ENCODE measurements at regions not wholly inside any gene's neighbourhood (a gene's known extent, or its start where the extent isn't known, plus 50 kb on each side); places are given as distances from the start of the nearest gene placed in this dataset.

GRCh38 chr15:55056500-55056899 lies 140.2 kb downstream of the RSL24D1 start:
- WGBS, 2 donors (ENCODE audit: low coverage in 1 of 2), result 65 to 67% methylated on average over 3 of the region's 3 CpGs
- no peaks in the 10 kb centered on the region for H3K27me3 ChIP-seq
- TF ChIP-seq, protein P1, sequence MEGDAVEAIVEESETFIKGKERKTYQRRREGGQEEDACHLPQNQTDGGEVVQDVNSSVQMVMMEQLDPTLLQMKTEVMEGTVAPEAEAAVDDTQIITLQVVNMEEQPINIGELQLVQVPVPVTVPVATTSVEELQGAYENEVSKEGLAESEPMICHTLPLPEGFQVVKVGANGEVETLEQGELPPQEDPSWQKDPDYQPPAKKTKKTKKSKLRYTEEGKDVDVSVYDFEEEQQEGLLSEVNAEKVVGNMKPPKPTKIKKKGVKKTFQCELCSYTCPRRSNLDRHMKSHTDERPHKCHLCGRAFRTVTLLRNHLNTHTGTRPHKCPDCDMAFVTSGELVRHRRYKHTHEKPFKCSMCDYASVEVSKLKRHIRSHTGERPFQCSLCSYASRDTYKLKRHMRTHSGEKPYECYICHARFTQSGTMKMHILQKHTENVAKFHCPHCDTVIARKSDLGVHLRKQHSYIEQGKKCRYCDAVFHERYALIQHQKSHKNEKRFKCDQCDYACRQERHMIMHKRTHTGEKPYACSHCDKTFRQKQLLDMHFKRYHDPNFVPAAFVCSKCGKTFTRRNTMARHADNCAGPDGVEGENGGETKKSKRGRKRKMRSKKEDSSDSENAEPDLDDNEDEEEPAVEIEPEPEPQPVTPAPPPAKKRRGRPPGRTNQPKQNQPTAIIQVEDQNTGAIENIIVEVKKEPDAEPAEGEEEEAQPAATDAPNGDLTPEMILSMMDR (IDR thresholded peaks at IDR 0.05), result no peak
- TF ChIP-seq EP300 (IDR thresholded peaks at IDR 0.05; ENCODE audit: low read depth), result no peak
- TF ChIP-seq POLR2AphosphoS5 (IDR thresholded peaks at IDR 0.05), result no peak
- no peak for TF ChIP-seq POLR2A (IDR thresholded peaks at IDR 0.05)
- no peak overlapping the region for H3K4me3 ChIP-seq
- in situ Hi-C loops (cut with MboI; ENCODE audit: low pct_ligation_motif_present in 1 of 4, low pct_unique_long_range_greater_than_20kb in 1 of 4, low sequenced_read_pairs in 3 of 4) (no loop called here), intact Hi-C loops (cut with DNase I; ENCODE audit: low total_unique reads) (no loop called here)
- no peaks in the 10 kb centered on the region for H3K36me3 ChIP-seq
- H3K9me3 ChIP-seq, result no peaks in the 10 kb centered on the region
- H3K27ac ChIP-seq, result no peak overlapping the region
- H3K4me1 ChIP-seq, result no peaks in the 10 kb centered on the region
- DNase-seq, result no peak

- WGBS, 2 donors (ENCODE audit: low coverage in 1 of 2), result 48 to 61% methylated on average over 2 of the region's 2 CpGs
- no peak overlapping the region for H3K27ac ChIP-seq
- H3K36me3 ChIP-seq, result no peaks in the 10 kb centered on the region
- no peak overlapping the region for H3K4me3 ChIP-seq
- intact Hi-C loops (cut with DNase I; ENCODE audit: low total_unique reads), result no loop called here
- DNase-seq, result no peak
- H3K27me3 ChIP-seq, result no peaks in the 10 kb centered on the region
- no peaks in the 10 kb centered on the region for H3K4me1 ChIP-seq
- TF ChIP-seq POLR2AphosphoS5 (IDR thresholded peaks at IDR 0.05) (no peak), POLR2A (IDR thresholded peaks at IDR 0.05) (no peak), EP300 (IDR thresholded peaks at IDR 0.05; ENCODE audit: low read depth) (no peak)
- TF ChIP-seq, protein P1 (IDR thresholded peaks at IDR 0.05), result no peak
- in situ Hi-C loops (cut with MboI; ENCODE audit: low pct_ligation_motif_present in 1 of 4, low pct_unique_long_range_greater_than_20kb in 1 of 4, low sequenced_read_pairs in 3 of 4), result no loop called here
- H3K9me3 ChIP-seq, result no peaks in the 10 kb centered on the region
Observed at GRCh38 chr15:55044162-55044561, 152.6 kb downstream of the RSL24D1 start.

DNA sequence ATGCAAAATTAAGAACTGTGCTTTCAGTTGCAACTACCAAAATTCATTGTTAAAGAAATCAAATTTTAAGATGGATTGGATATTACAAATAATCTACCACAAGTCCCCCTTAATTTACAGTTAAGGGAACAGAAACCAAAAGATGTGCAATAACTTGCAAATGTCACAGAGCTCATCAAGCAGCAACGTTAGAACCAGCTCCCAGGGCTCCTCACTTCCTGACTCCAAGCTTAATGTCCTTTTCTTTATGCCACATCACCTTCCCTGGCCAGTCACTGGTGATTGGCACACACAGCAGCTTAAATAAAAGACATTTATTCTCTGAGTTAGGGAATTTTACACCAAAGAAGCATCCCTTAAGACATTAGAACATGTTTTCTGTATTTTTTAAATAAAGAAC lies 159.7 kb downstream of the RSL24D1 start:
- no peaks in the 10 kb centered on the region for H3K27me3 ChIP-seq
- 0% methylated on average over 1 of the region's 1 CpG for WGBS, 2 donors (ENCODE audit: low coverage in 1 of 2)
- no peaks in the 10 kb centered on the region for H3K36me3 ChIP-seq
- no peaks in the 10 kb centered on the region for H3K9me3 ChIP-seq
- H3K4me1 ChIP-seq, result no peaks in the 10 kb centered on the region
- in situ Hi-C loops (cut with MboI; ENCODE audit: low pct_ligation_motif_present in 1 of 4, low pct_unique_long_range_greater_than_20kb in 1 of 4, low sequenced_read_pairs in 3 of 4), result no loop called here
- no peak overlapping the region for H3K4me3 ChIP-seq
- intact Hi-C loops (cut with DNase I; ENCODE audit: low total_unique reads), result no loop called here
- TF ChIP-seq POLR2A (IDR thresholded peaks at IDR 0.05) (no peak), POLR2AphosphoS5 (IDR thresholded peaks at IDR 0.05) (no peak), EP300 (IDR thresholded peaks at IDR 0.05; ENCODE audit: low read depth) (no peak)
- TF ChIP-seq, protein P1 (IDR thresholded peaks at IDR 0.05), result no peak
- DNase-seq, result no peak
- no peak overlapping the region for H3K27ac ChIP-seq

- no peaks in the 10 kb centered on the region for H3K4me1 ChIP-seq
- TF ChIP-seq, protein P1 (IDR thresholded peaks at IDR 0.05), result no peak
- no peak for TF ChIP-seq EP300 (IDR thresholded peaks at IDR 0.05; ENCODE audit: low read depth)
- TF ChIP-seq POLR2AphosphoS5 (IDR thresholded peaks at IDR 0.05), result no peak
- no peak for TF ChIP-seq POLR2A (IDR thresholded peaks at IDR 0.05)
- 73 to 94% methylated on average over 2 of the region's 2 CpGs for WGBS, 2 donors (ENCODE audit: low coverage in 1 of 2)
- in situ Hi-C loops (cut with MboI; ENCODE audit: low pct_ligation_motif_present in 1 of 4, low pct_unique_long_range_greater_than_20kb in 1 of 4, low sequenced_read_pairs in 3 of 4) (no loop called here), intact Hi-C loops (cut with DNase I; ENCODE audit: low total_unique reads) (no loop called here)
- no peaks in the 10 kb centered on the region for H3K9me3 ChIP-seq
- H3K27ac ChIP-seq, result no peak overlapping the region
- H3K36me3 ChIP-seq, result no peaks in the 10 kb centered on the region
- no peak for DNase-seq
- H3K4me3 ChIP-seq, result no peak overlapping the region
- H3K27me3 ChIP-seq, result no peaks in the 10 kb centered on the region
Observed at GRCh38 chr15:55035749-55036148, 161.0 kb downstream of the RSL24D1 start.
